DMS153 treated with DMSO at 0.1 percent for 48 hours (cell line): ENCODE measurements at regions not wholly inside any gene's neighbourhood (a gene's known extent, or its start where the extent isn't known, plus 50 kb on each side); places are given as distances from the start of the nearest gene placed in this dataset.
"Not testable (repeated sequence)": the region's sequence is repeated elsewhere in the genome, so short reads cannot be mapped to it uniquely, and the experiment has no call there.

ENCODE experiments used
- DNase-seq: peaks from one replicate; lab custom pipeline; 2025; ENCODE audit not compliant: unreplicated experiment; lab: John Stamatoyannopoulos, UW

GRCh38 chr14:106803379-106803778, 1277.0 kb downstream of the TMEM121 start:
- DNase-seq, result no peak

GRCh38 chr14:106807493-106807892, 1281.1 kb downstream of the TMEM121 start:
- no peak for DNase-seq

- DNase-seq, result no peak
These were observed 1282.1 kb downstream of the TMEM121 start for GRCh38 chr14:106808458-106808857.

GRCh38 chr14:106808907-106809306, 1282.5 kb downstream of the TMEM121 start:
- DNase-seq, result no peak

GRCh38 chr14:106809615-106810014, 1283.2 kb downstream of the TMEM121 start:
- no peak for DNase-seq

GRCh38 chr14:106810168-106810567, 1283.8 kb downstream of the TMEM121 start:
- DNase-seq, result not testable (repeated sequence)

GRCh38 chr14:106811162-106811561, 1284.8 kb downstream of the TMEM121 start:
- no peak for DNase-seq

- DNase-seq, result no peak
These were observed 1286.5 kb downstream of the TMEM121 start for GRCh38 chr14:106812788-106813476.

GRCh38 chr14:106813477-106813823, 1287.1 kb downstream of the TMEM121 start:
- DNase-seq, result no peak

- no peak for DNase-seq
These were observed 1293.7 kb downstream of the TMEM121 start for GRCh38 chr14:106820119-106820518.

GRCh38 chr14:106821119-106821518, 1294.7 kb downstream of the TMEM121 start:
- no peak for DNase-seq

- DNase-seq, result no peak
These were observed 1296.5 kb downstream of the TMEM121 start for GRCh38 chr14:106822905-106823304.

GRCh38 chr14:106823552-106823951, 1297.2 kb downstream of the TMEM121 start:
- DNase-seq, result no peak

- no peak for DNase-seq
These were observed 1300.5 kb downstream of the TMEM121 start for GRCh38 chr14:106826833-106827369.

GRCh38 chr14:106831322-106831720, 1304.9 kb downstream of the TMEM121 start:
- DNase-seq, result no peak

GRCh38 chr14:106837870-106838269, 1311.5 kb downstream of the TMEM121 start:
- no peak for DNase-seq

- DNase-seq, result no peak
These were observed 1312.8 kb downstream of the TMEM121 start for GRCh38 chr14:106838991-106839769.

- DNase-seq, result no peak
These were observed 1313.9 kb downstream of the TMEM121 start for GRCh38 chr14:106840258-106840657.

- no peak for DNase-seq
These were observed 1314.6 kb downstream of the TMEM121 start for GRCh38 chr14:106840991-106841390.

GRCh38 chr14:106841701-106842100, 1315.3 kb downstream of the TMEM121 start:
- no peak for DNase-seq

- no peak for DNase-seq
These were observed 1316.3 kb downstream of the TMEM121 start for GRCh38 chr14:106842687-106843086.

GRCh38 chr14:106843386-106843785, 1317.0 kb downstream of the TMEM121 start:
- DNase-seq, result no peak
